ENCODE measurements at regions not wholly inside any gene's neighbourhood (a gene's known extent, or its start where the extent isn't known, plus 50 kb on each side); places are given as distances from the start of the nearest gene placed in this dataset.

DNA sequence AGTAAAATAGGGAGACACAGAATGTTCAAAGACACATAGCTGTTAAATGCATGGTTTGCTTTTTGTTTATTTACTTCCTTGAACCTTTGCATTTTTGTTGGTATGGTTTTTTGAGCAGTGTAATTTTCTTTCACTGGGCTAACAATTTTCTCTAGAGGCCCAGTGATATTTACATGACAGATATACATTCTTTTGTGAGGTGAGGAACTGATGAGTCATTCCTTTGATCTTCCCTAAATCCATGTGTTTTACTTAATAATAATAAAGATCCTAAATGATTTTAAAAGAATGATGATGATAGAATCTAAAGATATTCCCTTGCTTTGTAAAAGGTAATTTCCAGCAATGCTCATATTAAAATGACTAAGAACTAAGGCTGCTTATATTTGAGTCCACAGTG, 188.5 kb upstream of the ANK3 start:
- TF ChIP-seq, protein P1, sequence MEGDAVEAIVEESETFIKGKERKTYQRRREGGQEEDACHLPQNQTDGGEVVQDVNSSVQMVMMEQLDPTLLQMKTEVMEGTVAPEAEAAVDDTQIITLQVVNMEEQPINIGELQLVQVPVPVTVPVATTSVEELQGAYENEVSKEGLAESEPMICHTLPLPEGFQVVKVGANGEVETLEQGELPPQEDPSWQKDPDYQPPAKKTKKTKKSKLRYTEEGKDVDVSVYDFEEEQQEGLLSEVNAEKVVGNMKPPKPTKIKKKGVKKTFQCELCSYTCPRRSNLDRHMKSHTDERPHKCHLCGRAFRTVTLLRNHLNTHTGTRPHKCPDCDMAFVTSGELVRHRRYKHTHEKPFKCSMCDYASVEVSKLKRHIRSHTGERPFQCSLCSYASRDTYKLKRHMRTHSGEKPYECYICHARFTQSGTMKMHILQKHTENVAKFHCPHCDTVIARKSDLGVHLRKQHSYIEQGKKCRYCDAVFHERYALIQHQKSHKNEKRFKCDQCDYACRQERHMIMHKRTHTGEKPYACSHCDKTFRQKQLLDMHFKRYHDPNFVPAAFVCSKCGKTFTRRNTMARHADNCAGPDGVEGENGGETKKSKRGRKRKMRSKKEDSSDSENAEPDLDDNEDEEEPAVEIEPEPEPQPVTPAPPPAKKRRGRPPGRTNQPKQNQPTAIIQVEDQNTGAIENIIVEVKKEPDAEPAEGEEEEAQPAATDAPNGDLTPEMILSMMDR (IDR thresholded peaks at IDR 0.05 in 8 of 11, conservative IDR thresholded peaks at IDR 0.05 in 3 of 11), result no peak
- TF ChIP-seq POLR2AphosphoS5 (IDR thresholded peaks at IDR 0.05), result no peak
- no peak for TF ChIP-seq POLR2A (IDR thresholded peaks at IDR 0.05)

All from spleen (tissue), 7 donors.